GM23248 (cell line): ENCODE measurements at regions not wholly inside any gene's neighbourhood (a gene's known extent, or its start where the extent isn't known, plus 50 kb on each side); places are given as distances from the start of the nearest gene placed in this dataset.

Experiments used
- DNase-seq: peaks from one replicate; pipeline ENCODE4 v3.0.0-alpha.2; 2015
- H2AFZ ChIP-seq: fragments of 200-600 bp; sonication (generic); 2 replicates; pipeline ENCODE4 v1.6.1; 2016; ENCODE audit warnings: antibody characterized with exemption
- H3F3A ChIP-seq: fragments of 200-600 bp; sonication (generic); 2 replicates; pipeline ENCODE4 v1.6.1; 2016; ENCODE audit warnings: mild to moderate bottlenecking, antibody characterized with exemption, mixed run types; ENCODE audit not compliant: insufficient read depth
- H3K27ac ChIP-seq: fragments of 200-600 bp; sonication (generic); 2 replicates; pipeline ENCODE4 v1.5.1; 2016; ENCODE audit warnings: mild to moderate bottlenecking
- H3K27me3 ChIP-seq: fragments of 200-600 bp; sonication (generic); replicated peaks from 2 replicates; pipeline ENCODE4 v1.6.1; 2016; ENCODE audit warnings: mild to moderate bottlenecking; ENCODE audit not compliant: insufficient read depth
- H3K36me3 ChIP-seq: fragments of 200-600 bp; sonication (generic); 2 replicates; pipeline ENCODE4 v1.6.1; 2016; ENCODE audit warnings: low read depth, mild to moderate bottlenecking
- H3K4me1 ChIP-seq: fragments of 200-600 bp; sonication (generic); 2 replicates; pipeline ENCODE4 v1.6.1; 2016; ENCODE audit warnings: mild to moderate bottlenecking; ENCODE audit not compliant: insufficient read depth
- H3K4me2 ChIP-seq: fragments of 200-600 bp; sonication (generic); one replicate; pipeline ENCODE4 v1.6.1; 2016; ENCODE audit warnings: mild to moderate bottlenecking; ENCODE audit not compliant: unreplicated experiment
- H3K4me3 ChIP-seq: fragments of 200-600 bp; sonication (generic); 2 replicates; pipeline ENCODE4 v1.5.1; 2016; ENCODE audit warnings: mild to moderate bottlenecking
- H3K79me2 ChIP-seq: fragments of 200-600 bp; sonication (generic); 2 replicates; pipeline ENCODE4 v1.6.1; 2016; ENCODE audit warnings: mild to moderate bottlenecking; ENCODE audit not compliant: insufficient read depth
- H3K9ac ChIP-seq: fragments of 200-600 bp; sonication (generic); 2 replicates; pipeline ENCODE4 v1.6.1; 2016; ENCODE audit warnings: mild to moderate bottlenecking
- H3K9me2 ChIP-seq: fragments of 200-600 bp; sonication (generic); 2 replicates; pipeline ENCODE4 v1.6.1; 2016; ENCODE audit warnings: mixed run types, mild to moderate bottlenecking, moderate library complexity; ENCODE audit not compliant: insufficient read depth
- H3K9me3 ChIP-seq: fragments of 200-600 bp; sonication (generic); one replicate; pipeline ENCODE4 v1.6.1; 2017; ENCODE audit warnings: low read depth
- H4K20me1 ChIP-seq: fragments of 200-600 bp; sonication (generic); 2 replicates; pipeline ENCODE4 v1.6.0; 2016; ENCODE audit not compliant: insufficient read depth
- EZH2 ChIP-seq: fragments of 200-600 bp; sonication (generic); IDR thresholded peaks from 2 replicates; pipeline ENCODE4 v1.6.1; 2018; ENCODE audit warnings: antibody characterized with exemption, mild to moderate bottlenecking; ENCODE audit not compliant: insufficient read depth, poor library complexity, severe bottlenecking
- EZH2phosphoT487 ChIP-seq: fragments of 200-600 bp; sonication (generic); IDR thresholded peaks from 2 replicates; pipeline ENCODE4 v1.6.1; 2018; ENCODE audit warnings: antibody characterized with exemption, moderate library complexity, mild to moderate bottlenecking, low read depth; ENCODE audit not compliant: insufficient read depth
- whole genome bisulfite sequencing, 2 experiments: methylation state at CpG; one replicate each; pipeline ENCODE4 v1.1.6; 2015 to 2017; ENCODE audit warnings: low lambda C conversion rate in 2 of 2, low coverage in 1 of 2; ENCODE audit errors: missing lambda C conversion rate in 2 of 2; 5-methylcytosine and 5-hydroxymethylcytosine counted together
- in situ Hi-C: fragments of 300-500 bp; cut with MboI; formaldehyde crosslinking; loops from 2 replicates; pipeline ENCODE4 v1.15.0; 2020

DNA sequence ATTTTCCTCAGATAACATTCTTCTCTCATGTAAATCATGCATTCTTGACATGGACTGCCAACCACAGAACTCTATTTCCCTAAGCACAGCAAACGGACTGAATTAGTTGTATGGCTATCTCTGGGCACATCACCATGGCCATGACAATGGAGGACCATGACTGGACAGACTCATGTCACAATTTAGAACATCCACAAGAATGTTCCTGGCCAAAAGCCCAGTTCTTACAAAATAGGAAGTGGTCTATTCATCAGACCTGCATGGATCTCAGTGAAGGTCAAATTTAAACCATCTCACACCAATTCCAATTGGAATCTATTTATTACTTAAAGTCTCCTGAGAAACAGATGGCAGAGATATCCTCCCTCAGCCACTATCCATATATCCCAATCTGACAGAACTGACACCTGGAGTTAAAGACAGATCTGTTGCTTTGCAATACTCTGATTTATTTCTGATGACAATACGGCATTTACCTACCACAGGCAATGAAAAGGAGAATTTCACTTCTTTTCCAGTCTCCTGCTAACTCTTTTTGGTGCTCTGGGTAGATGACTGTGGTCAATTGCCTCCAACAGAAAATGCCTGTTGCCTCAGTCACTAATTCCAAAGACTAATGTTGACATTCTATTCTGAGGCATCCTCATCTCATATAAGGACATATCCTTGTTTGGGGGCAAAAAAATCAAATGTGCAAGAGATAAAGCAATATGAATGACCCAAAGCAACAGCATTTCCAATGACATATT, 254.8 kb downstream of the HTR7 start:
- H4K20me1 ChIP-seq, result no peaks in the 10 kb centered on the region
- no peak overlapping the region for H3K4me3 ChIP-seq
- H3K9me2 ChIP-seq, result no peaks in the 10 kb centered on the region
- H3K9me3 ChIP-seq, result no peaks in the 10 kb centered on the region
- TF ChIP-seq EZH2 (no peak), EZH2phosphoT487 (no peak)
- H3K79me2 ChIP-seq, result no peaks in the 10 kb centered on the region
- WGBS, 2 experiments, result 7 to 14% methylated on average over 2 of the region's 2 CpGs
- no peaks in the 10 kb centered on the region for H3K27me3 ChIP-seq
- in situ Hi-C loops, result no loop called here
- no peak overlapping the region for H2AFZ ChIP-seq
- no peak overlapping the region for H3K27ac ChIP-seq
- H3K4me2 ChIP-seq, result no peak overlapping the region
- DNase-seq, result peak; percentile 7
- H3K4me1 ChIP-seq, result no peaks in the 10 kb centered on the region
- no peaks in the 10 kb centered on the region for H3F3A ChIP-seq
- no peak overlapping the region for H3K9ac ChIP-seq
- H3K36me3 ChIP-seq, result no peaks in the 10 kb centered on the region

DNA sequence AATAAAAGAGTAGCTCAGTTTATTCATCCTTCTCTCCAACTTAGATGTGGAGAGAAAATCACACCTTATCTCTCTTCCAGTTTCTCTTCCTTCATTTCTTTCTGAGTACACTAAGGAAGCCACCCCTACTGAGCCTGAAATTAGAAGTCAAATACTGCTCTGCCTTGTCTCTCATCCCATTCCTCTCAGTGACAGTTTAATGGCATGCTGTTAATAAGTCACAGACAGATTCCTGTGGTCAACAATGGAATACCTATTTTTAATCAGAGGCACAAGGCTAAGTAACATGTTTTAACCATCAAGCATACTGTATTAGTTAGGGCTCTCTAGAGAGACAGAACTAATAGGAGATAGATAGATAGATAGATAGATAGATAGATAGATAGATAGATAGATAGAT, 253.2 kb downstream of the HTR7 start:
- Histone ChIP-seq H3K36me3 (no peaks in the 10 kb centered on the region), H2AFZ (no peak overlapping the region), H4K20me1 (no peaks in the 10 kb centered on the region), H3K4me2 (no peak overlapping the region), H3K4me1 (no peaks in the 10 kb centered on the region), H3K79me2 (no peaks in the 10 kb centered on the region), H3F3A (no peaks in the 10 kb centered on the region), H3K27ac (no peak overlapping the region), H3K4me3 (no peak overlapping the region), H3K9me2 (no peaks in the 10 kb centered on the region), H3K27me3 (no peaks in the 10 kb centered on the region), H3K9me3 (no peaks in the 10 kb centered on the region), H3K9ac (no peak overlapping the region)
- in situ Hi-C loops, result no loop called here
- no peak for TF ChIP-seq EZH2
- no peak for TF ChIP-seq EZH2phosphoT487
- no peak for DNase-seq

DNA sequence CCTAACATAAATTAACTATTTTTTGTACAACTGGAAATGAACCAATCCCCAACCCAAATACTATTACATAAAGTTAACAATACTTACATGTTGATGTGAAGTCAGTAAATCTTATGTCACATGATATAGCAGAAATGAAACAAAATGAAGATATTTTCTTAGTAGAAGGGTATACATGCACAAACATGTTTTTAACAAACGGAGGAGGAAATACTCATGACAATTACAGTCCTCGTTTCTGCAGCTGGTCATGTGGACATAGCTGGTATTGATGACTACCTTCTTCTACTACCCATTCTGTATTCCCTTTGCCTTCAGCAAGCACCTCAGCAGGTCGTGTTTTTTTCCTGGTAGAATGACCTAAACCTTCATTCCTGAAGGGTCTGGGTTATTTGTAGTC, 252.3 kb downstream of the HTR7 start:
- DNase-seq, result no peak
- H3K4me1 ChIP-seq, result no peaks in the 10 kb centered on the region
- in situ Hi-C loops, result no loop called here

DNA sequence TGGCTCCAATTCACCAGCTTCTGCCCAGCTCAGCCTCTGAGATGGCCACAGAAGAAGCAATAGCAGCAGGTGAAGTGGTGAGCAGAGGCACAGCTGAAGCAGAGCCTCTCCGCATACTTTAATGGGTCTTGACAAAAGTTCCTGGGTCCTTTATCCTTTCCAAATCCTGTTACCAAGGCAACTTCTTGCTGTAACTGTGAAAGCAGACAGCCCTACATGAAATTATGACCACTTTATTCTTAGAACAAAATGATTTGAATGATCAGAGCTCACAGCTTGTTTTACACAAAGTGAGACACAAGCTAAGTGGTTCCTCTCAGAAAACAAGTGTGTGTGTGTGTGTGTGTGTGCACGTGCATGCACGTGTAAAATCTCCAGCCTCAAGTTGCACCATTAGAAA, 245.6 kb downstream of the HTR7 start:
- Histone ChIP-seq H3K36me3 (no peaks in the 10 kb centered on the region), H3K27ac (no peak overlapping the region), H2AFZ (no peak overlapping the region), H3F3A (no peaks in the 10 kb centered on the region), H3K9me2 (no peaks in the 10 kb centered on the region), H3K9me3 (no peaks in the 10 kb centered on the region), H4K20me1 (no peaks in the 10 kb centered on the region), H3K4me3 (no peak overlapping the region), H3K79me2 (no peaks in the 10 kb centered on the region), H3K27me3 (no peaks in the 10 kb centered on the region), H3K4me1 (no peaks in the 10 kb centered on the region), H3K4me2 (no peak overlapping the region), H3K9ac (no peak overlapping the region)
- TF ChIP-seq EZH2 (no peak), EZH2phosphoT487 (no peak)
- in situ Hi-C loops, result no loop called here
- WGBS, 2 experiments, result 16 to 17% methylated on average over 3 of the region's 3 CpGs
- no peak for DNase-seq

More for the DNA sequence above, 252.3 kb downstream of the HTR7 start:
- no peaks in the 10 kb centered on the region for H3K79me2 ChIP-seq
- no peak overlapping the region for H3K27ac ChIP-seq
- H3K4me2 ChIP-seq, result no peak overlapping the region
- no peaks in the 10 kb centered on the region for H3K27me3 ChIP-seq
- TF ChIP-seq EZH2phosphoT487 (no peak), EZH2 (no peak)
- 10 to 14% methylated on average over 3 of the region's 3 CpGs for WGBS, 2 experiments
- no peaks in the 10 kb centered on the region for H3K9me3 ChIP-seq
- H3K36me3 ChIP-seq, result no peaks in the 10 kb centered on the region
- no peak overlapping the region for H3K4me3 ChIP-seq
- H3K9me2 ChIP-seq, result no peaks in the 10 kb centered on the region
- H3F3A ChIP-seq, result no peaks in the 10 kb centered on the region
- H3K9ac ChIP-seq, result no peak overlapping the region
- H2AFZ ChIP-seq, result no peak overlapping the region
- H4K20me1 ChIP-seq, result no peaks in the 10 kb centered on the region

DNA sequence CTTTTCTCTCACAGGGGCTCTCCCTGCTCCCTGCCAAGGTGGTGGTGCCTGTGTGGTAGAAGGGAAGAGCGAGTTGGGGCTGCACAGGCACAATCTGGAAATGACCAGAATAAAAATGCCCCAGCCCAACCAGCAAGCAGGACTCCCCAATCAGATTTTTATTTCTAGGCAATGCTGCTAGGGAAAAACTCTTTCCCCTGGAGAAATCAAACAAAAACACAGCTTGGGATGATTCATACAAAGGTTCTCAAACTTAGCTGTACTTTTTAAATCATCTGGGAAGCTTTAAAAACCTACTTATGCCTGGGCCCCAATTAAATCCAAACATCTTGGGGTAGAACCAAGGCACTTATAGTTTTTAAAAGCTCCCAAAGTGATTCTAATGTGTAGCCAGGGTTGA, 243.2 kb downstream of the HTR7 start:
- Histone ChIP-seq H2AFZ (no peak overlapping the region), H3K9ac (no peak overlapping the region), H3K9me3 (no peaks in the 10 kb centered on the region), H3K4me3 (no peak overlapping the region), H3K79me2 (no peaks in the 10 kb centered on the region), H4K20me1 (no peaks in the 10 kb centered on the region), H3K4me2 (no peak overlapping the region), H3K27ac (no peak overlapping the region), H3K36me3 (no peaks in the 10 kb centered on the region), H3F3A (no peaks in the 10 kb centered on the region), H3K27me3 (no peaks in the 10 kb centered on the region), H3K4me1 (no peaks in the 10 kb centered on the region), H3K9me2 (no peaks in the 10 kb centered on the region)
- DNase-seq, result no peak
- WGBS, 2 experiments, result 0% methylated on average over 1 of the region's 1 CpG
- in situ Hi-C loops, result no loop called here
- no peak for TF ChIP-seq EZH2
- TF ChIP-seq EZH2phosphoT487, result no peak
